Ascending aorta (tissue), 2 donors: ENCODE measurements at regions not wholly inside any gene's neighbourhood (a gene's known extent, or its start where the extent isn't known, plus 50 kb on each side); places are given as distances from the start of the nearest gene placed in this dataset.

Experiments used
- DNase-seq, 2 donors: peaks; one replicate each; pipeline ENCODE4 v3.0.0-alpha.2; 2019; ENCODE audit warnings: low spot score in 2 of 2
- H3K27ac ChIP-seq, 2 donors: fragments of 200-600 bp; sonication (generic); one replicate each; pipeline ENCODE4 v1.5.1; 2016 to 2017; ENCODE audit warnings: mild to moderate bottlenecking in 1 of 2
- H3K27me3 ChIP-seq: fragments of 200-600 bp; sonication (generic); one replicate; pipeline ENCODE4 v1.5.1; 2017
- H3K36me3 ChIP-seq, 2 donors: fragments of 200-600 bp; sonication (generic); one replicate each; pipeline ENCODE4 v1.5.1; 2016
- H3K4me1 ChIP-seq, 2 donors: fragments of 200-600 bp; sonication (generic); one replicate each; pipeline ENCODE4 v1.5.1; 2016 to 2017; ENCODE audit warnings: mild to moderate bottlenecking in 1 of 2
- H3K4me3 ChIP-seq, 2 donors: fragments of 200-600 bp; sonication (generic); one replicate each; pipeline ENCODE4 v1.5.1; 2016 to 2017; ENCODE audit warnings: mild to moderate bottlenecking in 1 of 2
- H3K9me3 ChIP-seq, 2 donors: fragments of 200-600 bp; sonication (generic); one replicate each; pipeline ENCODE4 v1.5.1; 2016
- CTCF ChIP-seq, 3 experiments: fragments of 200-600 bp in 2 of 3; fragments of 450-650 bp in 1 of 3; sonication (generic) in 2 of 3; IDR thresholded peaks; one replicate each; pipeline ENCODE4 v1.5.1; 2016 to 2019; ENCODE audit warnings: antibody characterized with exemption in 3 of 3, mild to moderate bottlenecking in 1 of 3, moderate library complexity in 1 of 3
- intact Hi-C: fragments of 100-400 bp; cut with DNase I; formaldehyde crosslinking; loops from one replicate; pipeline ENCODE4 v1.15.1; 2023

- TF ChIP-seq CTCF (IDR thresholded peaks at IDR 0.05), result no peak
- Histone ChIP-seq H3K36me3 (no peaks in the 10 kb centered on the region), H3K4me1 (no peaks in the 10 kb centered on the region), H3K27ac (no peak overlapping the region), H3K4me3 (no peak overlapping the region), H3K27me3 (no peaks in the 10 kb centered on the region), H3K9me3 (peaks cover 6 to 9% of the 10 kb centered on the region in 2 donors)
- DNase-seq, result no peak
- intact Hi-C loops, result no loop called here
Observed at GRCh38 chr2:53543083-53543482, 224.5 kb upstream of the CHAC2 start.

GRCh38 chr2:53536583-53537361 lies 230.8 kb upstream of the CHAC2 start:
- Histone ChIP-seq H3K27ac (no peak overlapping the region), H3K36me3 (no peaks in the 10 kb centered on the region), H3K9me3 (peaks cover 6 to 18% of the 10 kb centered on the region in 2 donors), H3K4me3 (no peak overlapping the region), H3K27me3 (no peaks in the 10 kb centered on the region), H3K4me1 (no peaks in the 10 kb centered on the region)
- no peak for TF ChIP-seq CTCF (IDR thresholded peaks at IDR 0.05)
- intact Hi-C loops, result no loop called here
- DNase-seq, result no peak

- no peak overlapping the region for H3K4me3 ChIP-seq
- DNase-seq, result no peak
- peaks cover 0 to 9% of the 10 kb centered on the region in 2 donors for H3K9me3 ChIP-seq
- no peak for TF ChIP-seq CTCF (IDR thresholded peaks at IDR 0.05)
- H3K4me1 ChIP-seq, result no peaks in the 10 kb centered on the region
- no peaks in the 10 kb centered on the region for H3K27me3 ChIP-seq
- intact Hi-C loops, result no loop called here
- no peaks in the 10 kb centered on the region for H3K36me3 ChIP-seq
- H3K27ac ChIP-seq, result no peak overlapping the region
Observed at GRCh38 chr2:53535234-53535840, 232.3 kb upstream of the CHAC2 start.

- Histone ChIP-seq H3K4me1 (no peaks in the 10 kb centered on the region), H3K36me3 (no peaks in the 10 kb centered on the region), H3K4me3 (no peak overlapping the region), H3K27ac (no peak overlapping the region), H3K27me3 (no peaks in the 10 kb centered on the region), H3K9me3 (peaks cover 0 to 20% of the 10 kb centered on the region in 2 donors)
- intact Hi-C loops, result no loop called here
- no peak for TF ChIP-seq CTCF (IDR thresholded peaks at IDR 0.05)
- no peak for DNase-seq
Observed at GRCh38 chr2:53530126-53530525, 237.5 kb upstream of the CHAC2 start.

GRCh38 chr2:53527056-53527455 lies 240.5 kb upstream of the CHAC2 start:
- peaks cover 0 to 14% of the 10 kb centered on the region in 2 donors for H3K9me3 ChIP-seq
- H3K27ac ChIP-seq, result no peak overlapping the region
- no peak overlapping the region for H3K4me3 ChIP-seq
- no peak for TF ChIP-seq CTCF (IDR thresholded peaks at IDR 0.05)
- no peaks in the 10 kb centered on the region for H3K27me3 ChIP-seq
- no peak for DNase-seq
- H3K36me3 ChIP-seq, result no peaks in the 10 kb centered on the region
- intact Hi-C loops, result no loop called here
- no peaks in the 10 kb centered on the region for H3K4me1 ChIP-seq
